ENCODE measurements at regions not wholly inside any gene's neighbourhood (a gene's known extent, or its start where the extent isn't known, plus 50 kb on each side); places are given as distances from the start of the nearest gene placed in this dataset.

DNA sequence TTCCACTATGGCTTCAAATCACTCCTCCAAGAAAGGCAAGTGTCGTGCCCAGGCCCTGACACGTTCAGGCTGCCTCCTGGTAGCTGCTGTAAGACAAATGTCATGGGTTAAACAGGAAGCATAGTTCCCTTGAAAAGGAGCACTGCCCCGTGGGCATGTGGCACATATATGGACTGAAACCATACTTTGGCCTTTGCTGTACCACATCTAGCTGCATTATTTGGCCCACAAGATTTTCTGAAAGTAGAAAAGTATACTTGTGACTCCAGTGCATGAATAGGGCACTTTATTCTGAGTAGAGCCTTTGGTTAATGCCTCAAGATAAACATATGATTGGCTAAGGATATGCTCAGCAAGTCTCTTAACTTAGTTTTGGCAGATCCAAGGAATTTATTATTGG, 218.7 kb upstream of the EGLN3 start:
- Histone ChIP-seq H3K36me3 (no peaks in the 10 kb centered on the region), H3K4me3 (no peak overlapping the region), H3K27me3 (ENCODE audit: low read depth) (no peaks in the 10 kb centered on the region), H3K27ac (no peak overlapping the region), H3K4me1 (no peaks in the 10 kb centered on the region), H3K9me3 (no peaks in the 10 kb centered on the region)
- DNase-seq: no peak
- no peak for ATAC-seq
- TF ChIP-seq, protein P1, sequence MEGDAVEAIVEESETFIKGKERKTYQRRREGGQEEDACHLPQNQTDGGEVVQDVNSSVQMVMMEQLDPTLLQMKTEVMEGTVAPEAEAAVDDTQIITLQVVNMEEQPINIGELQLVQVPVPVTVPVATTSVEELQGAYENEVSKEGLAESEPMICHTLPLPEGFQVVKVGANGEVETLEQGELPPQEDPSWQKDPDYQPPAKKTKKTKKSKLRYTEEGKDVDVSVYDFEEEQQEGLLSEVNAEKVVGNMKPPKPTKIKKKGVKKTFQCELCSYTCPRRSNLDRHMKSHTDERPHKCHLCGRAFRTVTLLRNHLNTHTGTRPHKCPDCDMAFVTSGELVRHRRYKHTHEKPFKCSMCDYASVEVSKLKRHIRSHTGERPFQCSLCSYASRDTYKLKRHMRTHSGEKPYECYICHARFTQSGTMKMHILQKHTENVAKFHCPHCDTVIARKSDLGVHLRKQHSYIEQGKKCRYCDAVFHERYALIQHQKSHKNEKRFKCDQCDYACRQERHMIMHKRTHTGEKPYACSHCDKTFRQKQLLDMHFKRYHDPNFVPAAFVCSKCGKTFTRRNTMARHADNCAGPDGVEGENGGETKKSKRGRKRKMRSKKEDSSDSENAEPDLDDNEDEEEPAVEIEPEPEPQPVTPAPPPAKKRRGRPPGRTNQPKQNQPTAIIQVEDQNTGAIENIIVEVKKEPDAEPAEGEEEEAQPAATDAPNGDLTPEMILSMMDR (IDR thresholded peaks at IDR 0.05): no peak
- intact Hi-C loops (cut with DNase I): no loop called here

DNA sequence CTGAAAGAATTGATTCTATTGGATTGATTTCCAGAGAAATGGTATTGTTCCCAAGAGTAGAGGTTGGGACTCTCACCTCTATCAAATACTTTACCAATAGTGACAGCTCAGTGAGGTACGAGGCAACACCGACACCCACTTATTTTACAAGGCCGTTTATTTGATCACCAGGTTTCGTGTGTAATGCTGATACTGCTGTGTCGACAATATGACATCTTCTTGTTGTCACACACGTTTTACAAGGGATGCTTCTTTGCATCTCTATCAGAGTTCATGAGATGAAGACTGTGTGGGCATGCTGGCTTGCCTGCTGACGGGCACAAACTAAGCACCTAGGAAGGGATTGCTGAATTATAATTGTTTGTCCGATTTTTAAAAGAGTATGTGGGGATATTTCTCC, 217.8 kb upstream of the EGLN3 start:
- Histone ChIP-seq H3K4me1 (no peaks in the 10 kb centered on the region), H3K9me3 (no peaks in the 10 kb centered on the region), H3K4me3 (no peak overlapping the region), H3K27ac (no peak overlapping the region), H3K27me3 (ENCODE audit: low read depth) (no peaks in the 10 kb centered on the region), H3K36me3 (no peaks in the 10 kb centered on the region)
- intact Hi-C loops (cut with DNase I): no loop called here
- TF ChIP-seq, protein P1 (IDR thresholded peaks at IDR 0.05): no peak
- no peak for ATAC-seq
- no peak for DNase-seq

DNA sequence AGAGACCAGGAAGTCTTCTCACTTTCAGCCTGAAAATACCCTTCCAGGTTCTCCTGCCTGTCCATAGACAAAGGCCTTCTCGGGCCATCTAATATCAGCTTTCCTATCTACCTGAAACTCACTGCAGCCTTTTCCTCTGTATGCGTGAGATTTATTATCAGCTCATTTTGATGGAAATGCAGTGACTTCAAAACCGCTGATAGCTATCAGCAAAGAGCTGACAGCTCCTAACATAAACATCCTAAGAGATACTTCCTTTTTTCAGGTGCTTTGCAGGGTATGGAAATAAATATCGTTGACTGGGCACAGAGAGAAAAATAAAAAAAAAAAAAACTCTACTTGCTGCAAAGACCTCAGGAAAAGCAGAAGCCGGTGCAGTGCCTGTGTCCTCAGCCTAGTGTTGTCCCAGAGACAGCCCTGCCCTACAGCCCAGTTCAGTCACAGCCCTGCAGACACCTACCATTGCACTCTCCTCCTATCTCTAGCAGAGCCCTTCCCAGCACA, 215.0 kb upstream of the EGLN3 start:
- DNase-seq (no peak), ATAC-seq (no peak)
- Histone ChIP-seq H3K36me3 (no peaks in the 10 kb centered on the region), H3K9me3 (no peaks in the 10 kb centered on the region), H3K27ac (no peak overlapping the region), H3K4me3 (no peak overlapping the region), H3K27me3 (ENCODE audit: low read depth) (no peaks in the 10 kb centered on the region), H3K4me1 (no peaks in the 10 kb centered on the region)
- intact Hi-C loops (cut with DNase I): no loop called here
- TF ChIP-seq, protein P1 (IDR thresholded peaks at IDR 0.05): no peak

DNA sequence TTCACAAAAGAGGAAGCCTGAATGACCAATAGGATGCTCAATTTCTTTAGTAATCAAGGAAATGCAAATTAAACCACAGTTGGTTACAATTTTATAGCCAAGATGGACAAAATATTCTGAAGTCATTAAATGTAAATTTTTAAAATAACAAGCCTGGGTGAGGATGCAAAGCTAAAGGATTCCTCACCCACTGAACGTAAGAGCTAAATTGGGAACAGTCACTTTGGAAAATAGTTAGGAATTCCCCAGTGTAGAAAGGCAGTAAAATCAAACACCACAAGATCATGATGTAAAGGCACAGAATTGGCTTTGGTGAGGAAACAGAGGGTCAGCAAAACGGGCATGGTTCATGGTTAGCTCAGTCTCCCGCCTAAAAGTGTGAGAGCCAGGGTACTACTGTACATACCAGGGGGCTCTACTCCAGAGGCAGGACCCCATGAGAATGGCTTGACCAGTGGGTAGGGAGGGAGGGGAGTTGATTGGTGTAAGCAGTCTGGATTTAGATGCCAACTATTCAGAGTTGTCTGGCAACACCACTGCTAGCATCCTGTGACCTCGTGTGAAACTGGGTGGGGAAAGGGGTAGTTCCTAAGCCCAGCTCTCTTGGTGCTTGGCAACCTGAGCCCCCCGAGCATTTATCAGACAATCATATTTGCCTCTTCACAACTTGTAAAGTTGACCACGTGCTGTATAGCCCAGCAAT, 213.4 kb upstream of the EGLN3 start:
- no peaks in the 10 kb centered on the region for H3K36me3 ChIP-seq
- H3K27ac ChIP-seq: no peak overlapping the region
- H3K27me3 ChIP-seq (ENCODE audit: low read depth): no peaks in the 10 kb centered on the region
- TF ChIP-seq, protein P1 (IDR thresholded peaks at IDR 0.05): no peak
- ATAC-seq: no peak
- intact Hi-C loops (cut with DNase I): no loop called here
- H3K9me3 ChIP-seq: no peaks in the 10 kb centered on the region
- DNase-seq: no peak
- H3K4me3 ChIP-seq: no peak overlapping the region
- no peaks in the 10 kb centered on the region for H3K4me1 ChIP-seq

DNA sequence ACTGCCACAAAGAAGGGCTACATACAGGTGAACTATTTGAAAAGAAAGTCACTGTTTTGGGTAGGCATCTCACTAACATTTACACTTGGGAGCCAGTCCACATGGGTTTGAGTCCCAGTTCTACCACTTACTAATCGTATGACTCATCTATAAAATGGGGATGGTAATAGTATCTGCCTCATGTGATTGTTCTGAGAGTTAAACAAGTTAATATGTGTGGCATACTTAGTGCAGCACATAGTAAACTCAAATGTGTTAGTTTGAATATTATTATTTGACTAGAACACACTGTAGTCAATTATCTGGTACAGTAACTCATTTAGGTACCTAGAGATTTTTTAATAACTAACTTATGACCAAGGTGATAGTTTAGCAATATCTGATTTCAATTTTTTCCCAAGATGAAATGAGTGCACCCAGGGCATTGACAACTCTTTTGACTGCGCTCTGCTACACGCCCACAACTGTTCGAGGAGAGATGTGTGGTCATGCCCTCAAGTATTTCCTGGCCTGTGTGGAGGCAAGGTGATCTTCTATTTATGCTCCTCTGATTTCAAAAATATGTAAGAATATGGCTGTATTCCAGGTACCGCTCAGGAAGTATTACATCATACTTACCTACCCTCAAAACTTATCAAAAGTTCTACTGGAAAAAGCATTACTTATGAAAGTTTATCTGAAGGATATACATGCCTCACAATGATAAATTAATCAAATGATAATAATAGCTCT, 210.6 kb upstream of the EGLN3 start:
- no peak overlapping the region for H3K4me3 ChIP-seq
- H3K4me1 ChIP-seq: no peaks in the 10 kb centered on the region
- TF ChIP-seq, protein P1 (IDR thresholded peaks at IDR 0.05): no peak
- H3K36me3 ChIP-seq: no peaks in the 10 kb centered on the region
- ATAC-seq (no peak), DNase-seq (no peak)
- no peak overlapping the region for H3K27ac ChIP-seq
- H3K27me3 ChIP-seq (ENCODE audit: low read depth): no peaks in the 10 kb centered on the region
- no peaks in the 10 kb centered on the region for H3K9me3 ChIP-seq
- intact Hi-C loops (cut with DNase I): no loop called here

All from lower lobe of right lung (tissue), 2 donors.